ENCODE measurements at regions not wholly inside any gene's neighbourhood (a gene's known extent, or its start where the extent isn't known, plus 50 kb on each side); places are given as distances from the start of the nearest gene placed in this dataset.

- Histone ChIP-seq H3K79me2 (ENCODE audit: low read length) (no peaks in the 10 kb centered on the region), H3K27me3 (ENCODE audit: low read length) (no peaks in the 10 kb centered on the region), H2AFZ (ENCODE audit: low read length) (no peak overlapping the region), H3K4me1 (ENCODE audit: insufficient read depth, low read length) (peaks cover 3% of the 10 kb centered on the region; the same call in 1 of the 2 replicates), H3K4me2 (ENCODE audit: low read length) (no peak overlapping the region), H3K9ac (ENCODE audit: low read length) (no peak overlapping the region), H3K27ac (ENCODE audit: low read length) (no peak overlapping the region), H3K36me3 (ENCODE audit: low read depth, low read length) (no peaks in the 10 kb centered on the region), H3F3A (ENCODE audit: low read length, unreplicated experiment) (no peaks in the 10 kb centered on the region), H3K9me2 (replicated peaks; ENCODE audit: low read length) (no peaks in the 10 kb centered on the region), H3K4me3 (ENCODE audit: low read length) (no peak overlapping the region), H4K20me1 (ENCODE audit: low read length) (no peaks in the 10 kb centered on the region), H3K9me3 (ENCODE audit: low read length) (no peaks in the 10 kb centered on the region)
- intact Hi-C loops (cut with micrococcal nuclease) = no loop called here
- DNase-seq (no peak), ATAC-seq (no peak)
- ChIA-PET POLR2A (ENCODE audit: unreplicated experiment) (no interaction called here), CTCF (no interaction called here)
- TF ChIP-seq CTCF (conservative IDR thresholded peaks at IDR 0.05; ENCODE audit: low read depth, low read length) = no peak
- no peak for TF ChIP-seq EZH2 (IDR thresholded peaks at IDR 0.05; ENCODE audit: low read length, unreplicated experiment)
- BruUV-seq (replicated peaks) = no TSS peak
Observed at GRCh38 chr1:207248544-207249198, 72.8 kb upstream of the CD55 start.

- no peak overlapping the region for H3K4me2 ChIP-seq (ENCODE audit: low read length)
- no peak overlapping the region for H3K9ac ChIP-seq (ENCODE audit: low read length)
- no peaks in the 10 kb centered on the region for H4K20me1 ChIP-seq (ENCODE audit: low read length)
- no peak for ATAC-seq
- no peaks in the 10 kb centered on the region for H3K79me2 ChIP-seq (ENCODE audit: low read length)
- no peaks in the 10 kb centered on the region for H3K9me2 ChIP-seq (replicated peaks; ENCODE audit: low read length)
- H3K4me3 ChIP-seq (ENCODE audit: low read length) = no peak overlapping the region
- TF ChIP-seq CTCF (conservative IDR thresholded peaks at IDR 0.05; ENCODE audit: low read depth, low read length) (no peak), EZH2phosphoT487 (IDR thresholded peaks at IDR 0.05; ENCODE audit: borderline replicate concordance, low read length) (no peak), EZH2 (IDR thresholded peaks at IDR 0.05; ENCODE audit: low read length, unreplicated experiment) (no peak)
- no peak for DNase-seq
- no peak overlapping the region for H3K27ac ChIP-seq (ENCODE audit: low read length)
- H3K9me3 ChIP-seq (ENCODE audit: low read length) = no peaks in the 10 kb centered on the region
- H3K36me3 ChIP-seq (ENCODE audit: low read depth, low read length) = no peaks in the 10 kb centered on the region
- intact Hi-C loops (cut with micrococcal nuclease) = no loop called here
- BruUV-seq (replicated peaks) = no TSS peak
- no peak overlapping the region for H2AFZ ChIP-seq (ENCODE audit: low read length)
- ChIA-PET CTCF (no interaction called here), POLR2A (ENCODE audit: unreplicated experiment) (no interaction called here)
- no peaks in the 10 kb centered on the region for H3K27me3 ChIP-seq (ENCODE audit: low read length)
- H3F3A ChIP-seq (ENCODE audit: low read length, unreplicated experiment) = no peaks in the 10 kb centered on the region
- H3K4me1 ChIP-seq (ENCODE audit: insufficient read depth, low read length) = no peaks in the 10 kb centered on the region
Observed at GRCh38 chr1:207250431-207250830, 71.0 kb upstream of the CD55 start.

GRCh38 chr1:207251066-207251465 lies 70.4 kb upstream of the CD55 start:
- POLR2A ChIA-PET (ENCODE audit: unreplicated experiment) = no interaction called here
- no peak overlapping the region for H3K27ac ChIP-seq (ENCODE audit: low read length)
- no peak for DNase-seq

More at GRCh38 chr1:207251066-207251465, 70.4 kb upstream of the CD55 start:
- Histone ChIP-seq H3K9ac (ENCODE audit: low read length) (no peak overlapping the region), H4K20me1 (ENCODE audit: low read length) (no peaks in the 10 kb centered on the region), H2AFZ (ENCODE audit: low read length) (no peak overlapping the region), H3K79me2 (ENCODE audit: low read length) (no peaks in the 10 kb centered on the region), H3K9me3 (ENCODE audit: low read length) (no peaks in the 10 kb centered on the region), H3K9me2 (replicated peaks; ENCODE audit: low read length) (no peaks in the 10 kb centered on the region), H3K4me2 (ENCODE audit: low read length) (no peak overlapping the region), H3K4me3 (ENCODE audit: low read length) (no peak overlapping the region), H3K27me3 (ENCODE audit: low read length) (no peaks in the 10 kb centered on the region), H3K4me1 (ENCODE audit: insufficient read depth, low read length) (no peaks in the 10 kb centered on the region), H3F3A (ENCODE audit: low read length, unreplicated experiment) (no peaks in the 10 kb centered on the region), H3K36me3 (ENCODE audit: low read depth, low read length) (no peaks in the 10 kb centered on the region)
- BruUV-seq (replicated peaks) = no TSS peak
- intact Hi-C loops (cut with micrococcal nuclease) = no loop called here
- no peak for ATAC-seq
- TF ChIP-seq CTCF (conservative IDR thresholded peaks at IDR 0.05; ENCODE audit: low read depth, low read length) (no peak), EZH2 (IDR thresholded peaks at IDR 0.05; ENCODE audit: low read length, unreplicated experiment) (no peak), EZH2phosphoT487 (IDR thresholded peaks at IDR 0.05; ENCODE audit: borderline replicate concordance, low read length) (no peak)
- CTCF ChIA-PET = no interaction called here
